GM12865 (cell line): ENCODE measurements at regions not wholly inside any gene's neighbourhood (a gene's known extent, or its start where the extent isn't known, plus 50 kb on each side); places are given as distances from the start of the nearest gene placed in this dataset.

ENCODE experiments used
- DNase-seq: peaks from one replicate; pipeline ENCODE4 v3.0.0; 2010; ENCODE audit warnings: low read depth
- H3K4me3 ChIP-seq: 2 replicates; pipeline ENCODE4 v1.5.1; 2011; ENCODE audit warnings: mild to moderate bottlenecking, low read depth, low read length, control low read depth
- TF ChIP-seq, protein P1 (sequence below): IDR thresholded peaks from 2 replicates; pipeline ENCODE4 v1.5.1; 2011; ENCODE audit warnings: low read length, control low read depth, low read depth, inconsistent platforms; ENCODE audit not compliant: insufficient read depth; ENCODE audit errors: missing control alignments

DNA sequence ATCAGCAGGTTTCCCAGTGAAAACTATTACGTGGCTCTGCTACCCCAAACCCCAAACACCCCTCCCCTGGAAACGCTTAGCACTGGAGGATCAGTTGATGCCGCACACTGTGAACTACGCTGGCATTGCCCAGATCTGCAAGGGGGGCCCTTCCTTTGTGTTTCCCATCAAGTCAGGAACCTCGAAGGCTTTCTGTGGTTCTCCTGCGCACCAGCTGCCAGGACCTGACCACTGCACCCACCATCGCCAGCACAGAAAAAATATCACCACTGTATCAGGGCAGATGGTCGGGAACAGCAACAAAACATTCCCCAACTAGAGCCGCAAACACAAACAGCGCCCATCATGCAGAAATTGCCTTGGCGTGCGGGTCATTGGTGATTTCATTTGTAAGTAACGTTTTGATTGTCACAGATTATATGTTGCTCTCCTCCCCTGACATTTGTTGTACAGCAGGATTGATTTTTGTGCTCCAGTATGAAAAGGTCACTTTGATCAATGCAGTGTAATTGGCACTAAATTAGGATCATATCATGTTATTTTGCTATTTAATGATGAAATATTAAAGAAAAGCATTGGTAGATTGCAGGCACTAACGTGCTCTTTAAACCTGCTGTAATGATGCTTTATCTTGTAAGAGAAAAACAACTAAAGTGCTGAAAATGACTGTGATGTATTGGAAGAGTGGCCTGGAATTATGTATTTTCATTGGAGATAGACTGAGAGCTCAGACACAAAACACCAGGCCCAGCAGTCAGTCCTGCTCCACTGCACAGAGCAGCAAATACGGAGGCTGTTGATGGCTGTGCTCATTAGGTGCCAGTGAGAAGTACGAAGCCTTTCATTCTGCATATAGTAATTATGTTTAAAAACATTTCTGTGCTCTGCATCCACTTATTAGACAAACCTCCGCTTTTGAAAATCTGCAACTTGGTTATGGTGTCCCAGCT, 833.2 kb upstream of the SALL3 start:
- no peak overlapping the region for H3K4me3 ChIP-seq
- no peak for DNase-seq
- TF ChIP-seq, protein P1, sequence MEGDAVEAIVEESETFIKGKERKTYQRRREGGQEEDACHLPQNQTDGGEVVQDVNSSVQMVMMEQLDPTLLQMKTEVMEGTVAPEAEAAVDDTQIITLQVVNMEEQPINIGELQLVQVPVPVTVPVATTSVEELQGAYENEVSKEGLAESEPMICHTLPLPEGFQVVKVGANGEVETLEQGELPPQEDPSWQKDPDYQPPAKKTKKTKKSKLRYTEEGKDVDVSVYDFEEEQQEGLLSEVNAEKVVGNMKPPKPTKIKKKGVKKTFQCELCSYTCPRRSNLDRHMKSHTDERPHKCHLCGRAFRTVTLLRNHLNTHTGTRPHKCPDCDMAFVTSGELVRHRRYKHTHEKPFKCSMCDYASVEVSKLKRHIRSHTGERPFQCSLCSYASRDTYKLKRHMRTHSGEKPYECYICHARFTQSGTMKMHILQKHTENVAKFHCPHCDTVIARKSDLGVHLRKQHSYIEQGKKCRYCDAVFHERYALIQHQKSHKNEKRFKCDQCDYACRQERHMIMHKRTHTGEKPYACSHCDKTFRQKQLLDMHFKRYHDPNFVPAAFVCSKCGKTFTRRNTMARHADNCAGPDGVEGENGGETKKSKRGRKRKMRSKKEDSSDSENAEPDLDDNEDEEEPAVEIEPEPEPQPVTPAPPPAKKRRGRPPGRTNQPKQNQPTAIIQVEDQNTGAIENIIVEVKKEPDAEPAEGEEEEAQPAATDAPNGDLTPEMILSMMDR: no peak

DNA sequence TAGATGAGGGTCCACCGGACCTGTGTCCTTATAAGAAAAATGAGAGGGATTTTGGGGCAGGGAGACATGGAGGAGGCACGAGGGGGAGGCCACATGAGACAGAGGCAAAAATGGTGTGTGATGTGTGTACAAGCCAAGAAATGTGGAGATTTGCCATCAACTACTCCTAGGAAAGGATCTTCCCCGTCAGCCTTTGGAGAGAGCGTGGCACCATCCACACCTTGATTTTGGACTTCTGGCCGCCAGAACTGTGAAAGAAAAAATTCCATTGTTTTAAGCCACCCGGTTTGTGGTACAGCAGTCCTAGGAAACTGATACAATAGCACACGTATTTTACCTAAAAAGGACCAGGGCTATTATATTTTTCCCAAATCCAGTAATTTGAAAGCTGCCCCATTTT, 829.0 kb upstream of the SALL3 start:
- DNase-seq: no peak
- TF ChIP-seq, protein P1: no peak
- H3K4me3 ChIP-seq: no peak overlapping the region

DNA sequence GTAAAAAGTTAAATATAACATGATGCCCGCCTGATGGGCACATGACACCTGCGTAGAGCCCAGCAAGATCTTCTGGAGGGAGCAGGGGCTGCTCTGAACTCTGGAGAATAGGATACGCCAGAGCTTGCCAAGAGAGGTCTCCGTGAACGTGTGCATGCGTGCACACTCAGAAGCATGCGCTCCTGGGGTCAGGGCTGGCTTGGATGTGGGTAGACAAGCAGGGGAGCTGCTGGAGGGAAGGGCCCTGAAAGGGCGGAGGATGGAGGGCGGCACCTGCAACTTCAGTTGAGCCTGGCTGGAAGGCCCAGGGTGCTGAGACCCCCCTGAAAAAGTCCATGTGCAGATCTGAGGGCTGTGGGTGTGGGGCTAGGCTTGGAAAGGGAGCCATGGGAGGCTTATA, 828.4 kb upstream of the SALL3 start:
- DNase-seq: no peak
- no peak overlapping the region for H3K4me3 ChIP-seq
- TF ChIP-seq, protein P1: no peak

DNA sequence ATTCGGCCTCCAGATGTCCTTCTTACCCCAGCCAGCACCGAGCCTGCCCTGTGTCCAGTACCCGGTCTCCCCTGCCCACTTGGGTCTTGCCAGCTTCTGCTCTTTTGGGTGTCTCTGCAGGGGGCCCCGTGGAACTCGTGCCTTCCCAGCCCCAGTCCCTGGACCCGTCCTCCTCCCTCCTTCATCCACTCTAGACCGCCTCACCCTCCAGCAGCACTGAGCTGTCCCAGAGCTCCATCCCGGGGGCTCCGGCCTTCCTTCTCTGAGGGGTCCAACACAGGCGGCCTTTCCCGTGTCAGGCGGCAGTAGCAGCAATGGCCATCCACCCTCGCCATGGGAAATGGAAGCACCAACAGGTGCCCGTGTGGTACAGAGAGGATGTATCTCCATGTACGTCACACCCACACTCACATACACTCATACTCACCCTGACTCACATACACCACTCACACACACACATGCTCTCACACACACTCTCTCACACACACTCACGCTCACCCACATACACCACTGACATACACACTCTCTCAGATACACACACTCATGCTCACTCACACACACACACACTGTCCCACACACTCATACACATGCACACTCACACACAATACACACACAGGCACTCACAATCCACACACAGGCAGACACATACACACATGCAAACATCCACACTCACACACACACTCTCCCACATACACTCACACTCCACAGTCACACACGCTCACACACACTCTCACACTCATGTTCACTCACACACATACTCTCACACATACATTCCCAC, 827.5 kb upstream of the SALL3 start:
- no peak for DNase-seq
- H3K4me3 ChIP-seq: no peak overlapping the region
- TF ChIP-seq, protein P1: no peak

DNA sequence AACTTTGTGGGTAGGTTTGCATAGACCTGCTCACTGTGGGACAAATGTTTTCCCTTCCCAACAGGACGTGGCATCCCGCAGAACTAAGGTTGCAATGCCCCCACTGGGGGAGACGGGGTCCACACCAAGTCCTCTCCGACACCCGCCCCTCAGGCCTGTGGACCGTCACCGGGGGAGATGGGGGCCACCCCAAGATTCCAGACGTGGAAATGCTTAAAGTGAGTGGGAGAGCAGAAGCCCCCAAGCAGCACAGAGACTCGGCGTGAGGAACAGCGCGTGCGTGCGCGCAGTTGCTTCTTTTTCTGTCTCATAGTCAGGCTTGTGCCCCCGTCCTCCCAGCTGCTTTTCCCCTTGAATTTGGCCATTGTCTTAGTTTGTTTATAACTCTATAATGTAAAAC, 826.3 kb upstream of the SALL3 start:
- TF ChIP-seq, protein P1: no peak
- no peak overlapping the region for H3K4me3 ChIP-seq
- DNase-seq: no peak

DNA sequence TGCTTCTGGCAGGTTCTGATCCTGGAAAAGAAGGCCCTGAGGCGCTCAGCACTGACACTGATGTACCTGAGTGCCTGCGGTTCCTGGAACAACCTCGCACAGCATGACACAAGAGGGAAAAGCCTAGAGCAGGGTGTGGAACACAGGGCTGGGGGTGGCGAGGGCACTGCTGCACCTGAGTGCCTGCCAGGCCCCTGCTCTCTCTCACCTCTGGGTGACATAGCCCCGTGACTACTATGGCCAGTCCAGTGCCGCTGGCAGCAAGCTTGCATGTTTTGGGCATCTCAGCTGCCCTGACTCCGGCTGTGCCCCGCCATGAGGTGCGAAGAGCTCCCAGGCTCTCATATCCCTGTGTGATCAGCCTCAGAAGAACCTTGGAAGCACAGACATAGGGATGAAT, 825.2 kb upstream of the SALL3 start:
- TF ChIP-seq, protein P1: no peak
- DNase-seq: no peak
- no peak overlapping the region for H3K4me3 ChIP-seq
